SK-N-DZ (cell line): ENCODE measurements at regions not wholly inside any gene's neighbourhood (a gene's known extent, or its start where the extent isn't known, plus 50 kb on each side); places are given as distances from the start of the nearest gene placed in this dataset.

Source experiments
- DNase-seq: peaks from one replicate; pipeline ENCODE4 v3.0.0-alpha.2; 2015; ENCODE audit warnings: low spot score

DNA sequence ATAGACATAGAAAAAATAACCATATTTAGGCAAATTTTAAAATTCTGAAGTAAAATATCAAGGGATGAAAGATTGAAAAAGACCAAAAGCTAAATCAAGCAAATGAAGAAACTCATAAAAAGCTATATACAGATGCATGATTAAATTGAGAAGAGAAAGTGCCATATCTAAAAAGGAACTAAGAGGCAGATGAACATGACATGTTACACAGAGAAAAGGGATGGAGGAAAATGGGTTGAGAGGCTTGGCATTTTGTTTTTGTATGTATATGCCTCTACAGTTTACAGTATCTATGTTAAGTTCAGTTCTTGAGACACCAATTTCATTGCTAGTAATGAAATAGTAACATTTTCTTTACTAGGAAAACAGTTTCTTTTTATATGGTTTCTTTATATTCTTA, 1507.4 kb upstream of the SPRY2 start:
- DNase-seq, result no peak

GRCh38 chr13:81846771-81847170, 1505.8 kb upstream of the SPRY2 start:
- DNase-seq, result no peak

- DNase-seq, result no peak
Measured at GRCh38 chr13:81821259-81821658, 1480.3 kb upstream of the SPRY2 start.

DNA sequence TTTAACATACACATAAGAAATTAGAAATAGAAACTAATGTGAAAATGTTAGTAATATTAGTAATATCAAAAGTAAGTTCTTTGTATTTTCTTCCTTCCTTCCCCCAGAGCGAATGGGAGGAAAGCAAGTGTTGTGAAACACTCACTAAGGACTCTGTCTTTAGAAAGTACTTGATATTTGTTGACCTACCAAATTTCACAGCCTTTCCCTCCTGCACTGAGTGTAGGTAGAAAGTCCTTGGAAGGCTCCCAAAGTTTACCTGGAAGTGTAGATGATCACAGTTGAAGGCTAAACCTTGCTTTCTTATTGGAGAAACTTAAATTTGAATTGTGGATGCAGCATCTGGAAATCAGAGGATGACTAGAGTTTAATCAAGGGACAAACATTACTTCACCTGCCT, 1459.5 kb upstream of the SPRY2 start:
- no peak for DNase-seq

DNA sequence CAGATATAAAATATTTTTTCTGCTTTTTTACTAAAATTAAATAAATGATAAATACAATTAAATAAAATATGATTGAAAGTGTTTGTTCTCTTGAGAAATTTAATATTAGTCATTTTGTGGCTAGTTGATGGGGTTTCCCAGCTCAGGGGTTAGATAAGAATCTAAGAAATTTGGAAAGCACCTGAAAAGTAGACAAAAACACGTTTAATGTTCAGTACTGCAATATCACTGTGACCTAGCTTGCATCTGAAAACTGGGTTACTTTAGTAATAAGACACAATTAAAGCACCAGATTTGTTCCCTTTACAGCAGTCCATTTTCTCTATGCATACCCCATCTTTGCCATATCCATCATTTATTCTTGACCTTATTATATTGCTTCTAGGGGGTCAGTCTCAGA, 1454.8 kb upstream of the SPRY2 start:
- no peak for DNase-seq

DNA sequence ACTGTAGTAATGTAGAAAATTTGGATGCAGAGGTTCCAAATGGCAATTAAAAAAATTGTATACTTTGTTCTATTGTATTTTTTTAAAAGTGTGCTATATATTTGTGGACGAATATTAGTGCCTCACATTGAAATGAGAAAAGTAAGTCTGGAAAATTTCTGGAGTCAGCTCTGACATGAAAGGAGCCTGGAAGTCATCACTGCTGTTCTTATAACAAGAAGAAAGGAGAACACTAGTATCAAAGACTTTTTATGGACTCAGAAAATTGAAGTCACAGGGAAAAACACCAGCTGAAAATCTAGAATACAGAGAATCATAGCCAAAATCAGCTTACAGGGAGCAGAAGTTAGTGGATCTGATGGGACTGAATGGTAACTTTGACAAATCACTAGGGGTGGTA, 1450.7 kb upstream of the SPRY2 start:
- DNase-seq, result no peak

DNA sequence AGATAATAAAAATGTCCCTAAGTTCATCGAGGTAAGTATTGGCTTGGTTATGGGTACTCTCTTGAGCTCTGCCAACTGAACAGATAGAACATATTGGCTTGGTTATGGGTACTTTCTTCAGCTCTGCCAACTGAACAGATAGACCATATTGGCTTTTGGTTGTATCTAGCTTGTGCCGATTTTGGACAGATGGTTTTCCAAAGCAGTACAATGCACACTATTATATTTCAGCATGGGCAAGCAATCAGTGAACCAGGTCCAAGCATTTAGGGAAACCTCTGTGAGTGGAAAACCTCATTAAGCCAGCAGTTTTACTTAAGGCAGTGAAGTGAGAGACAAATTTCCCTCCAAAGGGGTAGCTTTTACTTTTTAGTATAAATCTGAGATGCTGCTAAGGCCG, 1440.5 kb upstream of the SPRY2 start:
- DNase-seq, result no peak

GRCh38 chr13:81779876-81780275, 1439.0 kb upstream of the SPRY2 start:
- no peak for DNase-seq

GRCh38 chr13:81778350-81778749, 1437.4 kb upstream of the SPRY2 start:
- no peak for DNase-seq

- no peak for DNase-seq
Measured at GRCh38 chr13:81773263-81773662, 1432.3 kb upstream of the SPRY2 start.

GRCh38 chr13:81771951-81772350, 1431.0 kb upstream of the SPRY2 start:
- no peak for DNase-seq

DNA sequence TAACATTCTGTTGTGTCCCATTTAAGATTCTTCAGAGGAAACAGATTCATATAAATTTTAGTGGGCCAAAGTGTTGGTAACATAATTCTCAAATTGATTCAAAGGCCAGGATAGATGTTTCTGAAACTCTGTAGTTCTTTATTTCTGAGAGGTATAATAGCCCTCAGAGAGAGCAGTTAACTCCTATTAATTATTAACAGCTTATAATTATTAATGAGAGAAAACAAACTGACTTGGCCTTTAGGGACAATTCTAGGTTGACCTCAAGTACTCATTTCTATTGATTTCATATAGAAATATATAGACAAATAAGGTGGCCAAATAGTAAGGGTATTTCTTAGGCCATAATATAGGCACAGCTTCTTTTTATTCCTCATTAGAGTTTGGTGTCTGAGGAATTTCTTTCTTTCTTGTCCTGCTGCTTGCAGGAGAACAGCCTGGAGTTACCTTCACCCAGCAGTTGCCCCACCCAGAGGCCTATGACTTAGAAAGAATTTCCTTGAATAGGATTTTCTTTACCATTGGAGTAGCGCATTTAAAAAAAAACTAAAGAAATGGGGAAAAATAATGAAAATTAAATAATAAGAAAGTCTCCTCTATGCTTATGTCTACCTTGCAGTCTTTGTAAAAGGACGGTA, 1430.1 kb upstream of the SPRY2 start:
- no peak for DNase-seq

DNA sequence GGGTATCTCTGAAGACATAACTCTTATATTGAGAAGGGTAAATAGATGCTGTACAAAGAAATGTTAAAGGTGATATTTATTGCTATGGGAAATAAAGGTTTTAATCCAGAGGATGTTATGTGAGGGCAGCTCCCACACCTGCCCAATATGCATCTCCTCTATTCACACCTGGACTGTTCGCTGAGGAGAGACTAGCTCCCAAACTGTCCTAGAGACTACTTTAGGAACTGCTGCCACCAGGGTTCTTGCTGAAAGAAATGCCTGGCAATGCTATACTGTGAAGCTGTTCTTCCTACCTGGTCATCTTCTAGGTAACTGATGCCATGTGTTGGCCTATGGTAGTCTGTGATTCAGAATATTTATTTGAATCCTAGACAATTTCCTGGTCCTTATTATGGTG, 1421.5 kb upstream of the SPRY2 start:
- no peak for DNase-seq

DNA sequence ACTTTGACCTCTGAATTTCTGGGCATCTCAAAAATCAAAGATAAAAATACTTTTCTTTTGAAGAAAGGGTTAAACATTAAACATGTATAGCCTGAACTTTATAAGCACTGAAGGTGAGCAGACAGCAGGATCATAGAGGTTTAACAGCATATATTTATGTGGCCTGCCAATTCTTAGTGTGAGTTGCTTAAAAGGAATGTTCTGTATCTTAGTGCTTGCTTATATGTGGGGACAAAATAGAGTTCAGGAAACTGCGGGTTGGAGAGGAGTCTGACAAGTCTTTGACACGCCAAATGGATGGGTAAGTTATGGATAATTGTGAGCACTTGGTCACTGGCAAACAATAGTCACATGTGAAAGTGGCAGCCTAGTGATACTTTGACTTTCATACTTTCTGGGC, 1419.4 kb upstream of the SPRY2 start:
- no peak for DNase-seq

GRCh38 chr13:81757348-81757970, 1416.5 kb upstream of the SPRY2 start:
- DNase-seq, result no peak

DNA sequence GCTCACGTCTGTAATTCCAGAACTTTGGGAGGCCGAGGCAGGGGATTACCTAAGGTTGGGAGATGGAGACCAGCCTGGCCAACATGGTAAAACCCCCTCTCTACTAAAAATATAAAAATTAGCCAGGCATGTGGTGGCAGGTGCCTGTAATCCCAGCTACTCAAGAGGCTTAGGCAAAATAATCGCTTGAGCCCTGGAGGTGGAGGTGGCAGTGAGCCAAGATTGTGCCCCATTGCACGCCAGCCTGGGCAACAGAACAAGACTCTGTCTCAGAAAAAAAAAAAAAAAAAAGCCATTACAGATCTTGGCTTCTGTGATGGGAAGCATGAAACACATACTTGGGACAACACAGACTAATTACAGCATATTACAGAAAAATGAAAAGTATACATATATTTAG, 1404.5 kb upstream of the SPRY2 start:
- no peak for DNase-seq

DNA sequence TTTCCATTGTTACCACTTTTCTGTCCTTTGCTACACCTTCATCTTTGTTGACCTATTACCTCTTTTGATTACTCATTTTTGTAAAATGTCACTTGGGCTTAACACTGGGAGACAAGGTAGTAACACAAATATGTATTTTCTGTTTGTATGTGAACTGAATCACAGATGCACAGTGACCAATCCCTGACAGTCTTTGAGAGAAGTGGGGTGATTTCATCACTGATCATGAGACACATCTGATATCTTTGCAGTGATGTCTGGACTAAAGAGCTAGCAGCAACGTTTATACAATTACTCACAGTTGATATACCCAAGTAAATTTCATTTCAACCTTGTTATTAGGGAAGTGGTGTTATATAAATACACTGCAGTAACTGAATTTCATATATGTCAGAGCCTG, 1397.4 kb upstream of the SPRY2 start:
- DNase-seq, result no peak

DNA sequence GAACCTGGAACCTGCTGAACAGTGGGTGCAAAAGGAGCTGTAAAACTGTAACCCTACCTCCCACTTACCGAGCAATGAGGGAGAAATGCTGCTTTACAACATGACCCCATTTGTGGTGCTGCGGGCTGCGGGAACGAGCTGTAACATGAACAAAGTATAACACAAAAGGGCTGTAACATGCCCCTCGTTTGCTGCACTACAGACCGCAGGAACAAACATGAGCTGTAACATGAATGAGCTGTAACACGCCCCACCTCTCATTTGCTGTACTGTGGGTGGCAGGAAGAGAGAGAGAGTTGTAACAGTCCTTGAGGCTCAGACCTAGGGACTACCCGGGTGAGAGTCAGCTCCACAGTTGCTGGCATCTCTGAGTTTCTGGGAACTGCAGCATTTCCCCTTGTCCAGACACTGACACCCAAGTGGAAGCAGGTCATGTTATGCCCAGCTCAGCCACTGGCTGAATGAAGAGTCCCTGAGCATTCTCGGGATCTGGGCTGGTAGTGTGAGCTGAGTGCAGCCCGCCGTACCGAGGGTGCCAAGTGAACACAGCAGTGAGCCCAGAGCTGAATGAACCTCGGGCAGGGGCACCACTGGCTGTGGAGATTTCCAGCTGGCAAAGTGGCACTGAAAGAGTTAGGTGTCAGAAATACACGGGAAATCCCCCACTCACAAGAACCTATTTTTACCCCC, 1385.3 kb upstream of the SPRY2 start:
- no peak for DNase-seq

- no peak for DNase-seq
Measured at GRCh38 chr13:81722456-81722855, 1381.5 kb upstream of the SPRY2 start.

DNA sequence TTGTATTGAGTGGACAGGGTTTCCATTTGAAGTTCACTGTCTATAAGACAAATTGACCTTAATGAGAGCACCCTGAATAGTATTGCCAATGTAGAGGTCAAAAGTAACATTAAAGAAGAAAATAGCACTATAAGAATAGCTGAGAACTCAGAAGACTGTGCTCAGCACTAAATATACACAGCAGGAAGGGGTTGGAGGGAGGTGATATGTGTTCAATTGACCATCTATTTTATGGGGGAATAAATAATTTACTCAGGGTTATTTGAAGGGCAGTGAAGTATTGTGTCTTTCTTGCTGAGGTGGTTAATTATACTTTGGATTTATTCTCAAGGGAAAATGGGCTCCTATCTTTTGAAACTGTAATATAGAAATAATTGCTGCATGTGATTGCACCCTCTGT, 1380.5 kb upstream of the SPRY2 start:
- no peak for DNase-seq

GRCh38 chr13:81714513-81714912, 1373.6 kb upstream of the SPRY2 start:
- no peak for DNase-seq

- DNase-seq, result no peak
Measured at GRCh38 chr13:81713201-81713600, 1372.3 kb upstream of the SPRY2 start.

GRCh38 chr13:81697826-81698225, 1356.9 kb upstream of the SPRY2 start:
- no peak for DNase-seq
